Renal cortex interstitium (tissue), 11 donors: ENCODE measurements at regions not wholly inside any gene's neighbourhood (a gene's known extent, or its start where the extent isn't known, plus 50 kb on each side); places are given as distances from the start of the nearest gene placed in this dataset.
A peak's percentile ranks its signal among the peaks of the same experiment; 100 is the strongest.

Experiments used
- DNase-seq, 11 donors: peaks; one replicate each; pipeline ENCODE4 v3.0.0-alpha.2; 2013; ENCODE audit warnings: low read depth in 9 of 11, low spot score in 4 of 11; ENCODE audit errors: extremely low read depth in 1 of 11

DNA sequence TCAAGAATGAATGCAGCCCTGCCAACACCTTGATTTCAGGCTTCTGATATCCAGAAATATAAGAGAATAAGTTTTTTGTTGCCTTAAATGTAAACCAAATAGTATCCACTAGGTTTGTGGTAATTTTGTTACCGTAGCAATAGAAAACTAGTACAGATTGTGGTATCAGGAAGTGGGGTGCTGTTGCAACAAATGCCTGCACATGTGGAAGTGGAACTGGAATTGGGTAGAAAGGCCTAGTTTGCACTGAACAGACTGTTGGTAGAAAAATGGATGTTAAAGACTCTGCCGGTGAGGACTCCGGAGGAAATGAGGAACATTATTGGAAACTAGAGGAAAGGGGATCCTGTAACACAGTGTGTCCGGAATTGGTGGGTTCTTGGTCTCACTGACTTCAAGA lies 145.8 kb upstream of the MGAT5 start:
- no peak for DNase-seq

DNA sequence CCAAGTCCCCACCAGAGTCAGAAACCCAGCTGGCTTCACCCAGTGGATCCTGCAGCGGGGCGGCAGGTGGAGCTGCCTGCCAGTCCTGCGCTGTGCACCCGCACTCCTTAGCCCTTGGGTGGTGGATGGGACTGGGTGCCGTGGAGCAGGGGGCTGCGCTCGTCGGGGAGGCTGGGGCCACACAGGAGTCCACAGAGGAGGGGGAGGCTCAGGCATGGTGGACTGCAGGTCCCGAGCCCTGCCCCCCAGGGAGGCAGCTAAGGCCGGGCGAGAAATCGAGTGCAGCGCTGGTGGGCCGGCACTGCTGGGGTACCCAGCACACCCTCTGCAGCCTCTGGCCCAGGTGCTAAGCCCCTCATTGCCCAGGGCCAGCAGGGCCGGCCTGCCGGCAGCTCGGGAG lies 144.6 kb upstream of the MGAT5 start:
- DNase-seq, result no peak

DNA sequence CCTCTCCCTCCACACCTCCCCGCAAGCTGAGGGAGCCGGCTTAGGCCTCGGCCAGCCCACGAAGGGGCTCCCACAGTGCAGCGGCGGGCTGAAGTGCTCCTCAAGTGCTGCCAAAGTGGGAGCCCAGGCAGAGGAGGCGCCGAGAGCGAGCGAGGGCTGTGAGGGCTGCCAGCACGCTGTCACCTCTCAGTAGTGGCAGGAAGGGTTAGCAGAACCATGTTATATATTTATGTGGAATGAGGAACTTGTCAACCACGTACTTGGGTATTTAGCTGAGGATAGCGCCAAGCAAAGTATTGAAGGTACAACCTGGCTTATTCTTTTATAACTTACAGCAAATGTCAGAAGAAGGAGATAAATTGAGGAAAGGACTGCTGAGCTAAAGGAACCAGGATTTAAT lies 144.1 kb upstream of the MGAT5 start:
- no peak for DNase-seq

DNA sequence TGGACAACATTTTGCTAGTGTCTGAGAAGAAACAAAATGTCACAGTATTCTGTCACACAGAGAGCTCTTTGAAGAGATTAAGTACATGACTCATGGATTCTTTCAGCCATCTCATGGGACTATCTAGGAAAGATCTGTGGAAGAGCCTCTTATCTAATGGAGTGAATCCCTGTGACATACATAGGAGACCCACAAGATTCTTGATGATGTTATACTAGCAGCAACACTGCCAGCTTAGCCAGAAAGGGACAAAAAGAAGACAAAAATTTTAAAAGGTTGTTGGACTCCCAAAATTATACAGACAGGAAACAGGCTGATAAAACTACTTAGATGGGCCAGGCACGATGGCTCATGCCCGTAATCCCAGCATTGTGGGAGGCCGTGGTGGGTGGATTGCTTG lies 143.3 kb upstream of the MGAT5 start:
- DNase-seq, result no peak

GRCh38 chr2:134117676-134118075 lies 136.2 kb upstream of the MGAT5 start:
- DNase-seq, result no peak

DNA sequence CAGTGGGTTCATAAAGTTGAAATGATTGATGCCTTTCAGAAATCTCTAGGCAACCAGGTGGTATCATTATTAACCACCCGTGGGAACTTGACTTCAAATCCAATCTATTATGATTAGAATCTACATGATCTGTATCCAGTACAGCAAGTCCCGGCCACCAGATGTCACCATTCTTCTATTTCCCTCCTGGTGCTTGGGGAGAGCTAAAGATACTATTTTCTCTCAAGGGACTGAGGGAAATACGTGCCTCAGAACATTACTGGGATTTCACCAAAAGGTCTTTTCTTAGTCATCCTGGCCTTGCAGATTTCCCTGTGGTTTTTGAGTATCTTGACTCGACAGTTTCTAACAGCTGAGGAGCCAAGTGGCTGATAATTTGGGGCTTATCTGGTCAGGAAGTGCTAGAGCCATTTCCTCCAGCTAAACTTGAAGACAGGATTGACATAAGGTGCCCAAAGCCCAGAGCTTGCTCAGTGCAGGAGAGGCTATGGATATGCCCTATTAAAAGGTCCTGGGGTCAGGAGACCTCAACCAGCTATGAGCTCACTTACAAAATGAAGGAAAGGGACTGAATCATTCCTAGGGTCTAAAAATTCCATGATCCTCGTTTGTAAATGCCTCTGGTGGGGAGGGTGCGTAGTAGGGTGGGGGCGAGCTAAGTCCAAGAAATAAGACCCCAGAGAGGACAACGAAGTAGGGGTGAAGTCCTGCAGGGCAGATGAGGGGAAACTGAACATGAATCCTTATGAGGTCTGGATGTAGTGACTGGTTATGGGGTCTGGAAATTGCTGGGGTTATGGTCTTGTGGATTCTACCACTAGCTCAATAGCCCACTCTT lies 135.4 kb upstream of the MGAT5 start:
- peak; percentile 67 to 88 (median 80) for DNase-seq

- DNase-seq, result no peak
Measured at GRCh38 chr2:134119117-134119712, 134.7 kb upstream of the MGAT5 start.

DNA sequence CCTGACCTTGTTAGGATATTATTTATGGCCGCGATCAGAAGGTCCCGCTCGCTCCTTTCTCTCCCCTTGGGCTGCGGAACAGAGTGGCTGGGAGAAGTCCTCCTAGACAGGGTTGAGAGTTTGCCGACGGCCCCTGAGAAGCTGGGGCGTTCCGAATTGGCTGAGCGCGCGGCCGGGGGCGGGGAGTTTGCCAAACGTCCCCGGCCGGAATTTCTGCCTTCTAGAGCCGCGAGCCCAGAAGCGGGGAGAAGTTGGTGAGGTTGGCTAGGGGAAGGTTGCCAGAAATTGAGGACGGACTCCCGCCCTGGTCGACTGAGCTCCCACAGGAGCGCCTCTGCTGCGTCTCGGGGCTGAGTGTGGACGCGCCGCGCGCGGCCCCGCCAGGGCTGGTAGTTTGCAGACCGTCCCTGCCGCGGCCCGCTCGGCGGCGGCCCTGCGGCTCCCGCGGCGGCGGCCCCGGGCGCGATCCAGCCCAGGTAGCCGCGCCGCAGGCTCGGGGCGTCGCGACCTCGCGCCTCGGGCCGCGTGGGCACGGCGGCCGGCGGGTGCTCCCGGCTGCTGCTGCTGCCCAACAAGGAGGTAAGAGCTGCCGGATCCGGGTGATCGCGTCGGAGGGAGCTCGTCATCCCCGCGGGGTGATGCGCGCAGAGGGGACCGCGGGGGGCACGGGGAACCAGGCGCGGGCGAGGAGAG lies 134.0 kb upstream of the MGAT5 start:
- DNase-seq, result peak; percentile 73 to 91 (median 85)

GRCh38 chr2:134120406-134120732 lies 133.5 kb upstream of the MGAT5 start:
- peak in 3 of 11 donors; percentile 23 to 40 (median 23) for DNase-seq

GRCh38 chr2:134120733-134121630 lies 132.9 kb upstream of the MGAT5 start:
- DNase-seq, result peak in 7 of 11 donors; percentile 29 to 60 (median 50)

DNA sequence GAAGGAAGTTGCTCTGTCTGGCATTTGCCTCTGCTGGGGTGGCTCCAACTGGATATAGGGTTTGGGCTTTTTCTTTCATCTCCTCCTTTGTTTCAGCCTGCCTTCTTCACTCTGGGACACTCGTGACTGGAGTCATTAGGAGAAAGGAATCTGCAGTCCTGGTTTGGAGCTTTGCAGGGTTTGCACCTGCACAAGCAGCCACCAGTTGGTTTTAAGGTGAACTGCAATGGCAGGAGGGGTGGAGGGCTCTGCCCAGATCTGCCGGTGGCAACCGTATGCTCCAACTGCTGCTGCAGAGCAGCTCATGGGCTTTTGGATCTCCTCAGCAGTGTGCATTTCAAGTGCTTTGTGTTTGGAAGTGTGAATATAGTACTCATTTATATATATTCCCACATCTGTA lies 131.3 kb upstream of the MGAT5 start:
- no peak for DNase-seq

- no peak for DNase-seq
Measured at GRCh38 chr2:134123332-134123731, 130.5 kb upstream of the MGAT5 start.

DNA sequence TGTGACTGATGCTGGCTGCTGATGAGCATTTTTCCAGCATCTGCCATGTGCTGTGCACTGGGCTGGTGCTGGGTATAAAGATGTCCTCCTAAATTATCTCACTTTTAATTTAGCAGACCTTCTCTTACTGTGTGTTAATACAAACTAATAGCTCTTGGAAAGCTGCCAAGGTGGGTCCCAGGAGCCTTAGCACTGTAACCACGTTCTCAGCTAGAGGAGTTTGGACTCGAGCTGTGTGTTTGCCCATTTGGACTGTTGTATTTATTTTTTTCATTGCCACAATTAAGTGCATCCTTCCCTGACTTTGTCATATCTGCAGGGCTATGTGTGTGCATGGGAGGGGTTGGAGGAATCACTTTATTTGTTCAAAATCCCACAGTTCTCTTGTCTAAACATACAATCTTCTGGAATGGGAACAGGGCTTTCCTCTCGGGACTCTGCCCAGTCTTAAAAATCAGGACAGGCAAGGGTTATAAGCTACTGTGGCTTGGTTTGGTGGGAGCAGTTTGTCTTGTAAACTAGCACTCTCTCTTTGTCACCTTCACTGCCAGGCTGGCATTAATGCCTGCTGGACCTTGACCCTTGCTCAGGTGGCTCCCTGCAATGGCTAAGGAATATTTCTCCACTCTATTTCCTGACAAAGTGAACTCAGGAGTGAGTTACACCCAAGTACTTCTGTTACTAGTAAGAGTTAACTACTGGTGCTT lies 129.7 kb upstream of the MGAT5 start:
- DNase-seq, result peak in 1 of 11 donors; percentile 51

DNA sequence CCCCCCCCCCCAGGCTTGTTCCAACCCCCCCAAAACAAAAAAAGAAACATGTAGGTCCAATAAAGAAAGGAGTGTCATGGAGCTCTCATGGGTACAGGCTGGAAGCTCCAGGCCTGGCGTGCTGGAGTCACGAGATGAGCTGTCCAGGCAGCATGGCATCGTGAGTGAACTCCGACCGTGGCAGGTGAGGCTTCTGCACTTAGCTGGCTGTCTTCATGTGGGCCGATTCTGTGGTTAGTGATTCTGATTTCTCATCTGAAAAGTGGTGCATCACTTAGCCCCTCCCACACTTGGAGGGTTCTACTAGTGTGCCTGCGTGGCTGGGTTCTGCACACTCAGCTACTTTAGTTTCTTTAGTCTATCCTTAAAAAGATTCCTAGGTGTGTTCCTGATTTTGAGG lies 126.4 kb upstream of the MGAT5 start:
- DNase-seq, result no peak

GRCh38 chr2:134128746-134129145 lies 125.1 kb upstream of the MGAT5 start:
- no peak for DNase-seq

DNA sequence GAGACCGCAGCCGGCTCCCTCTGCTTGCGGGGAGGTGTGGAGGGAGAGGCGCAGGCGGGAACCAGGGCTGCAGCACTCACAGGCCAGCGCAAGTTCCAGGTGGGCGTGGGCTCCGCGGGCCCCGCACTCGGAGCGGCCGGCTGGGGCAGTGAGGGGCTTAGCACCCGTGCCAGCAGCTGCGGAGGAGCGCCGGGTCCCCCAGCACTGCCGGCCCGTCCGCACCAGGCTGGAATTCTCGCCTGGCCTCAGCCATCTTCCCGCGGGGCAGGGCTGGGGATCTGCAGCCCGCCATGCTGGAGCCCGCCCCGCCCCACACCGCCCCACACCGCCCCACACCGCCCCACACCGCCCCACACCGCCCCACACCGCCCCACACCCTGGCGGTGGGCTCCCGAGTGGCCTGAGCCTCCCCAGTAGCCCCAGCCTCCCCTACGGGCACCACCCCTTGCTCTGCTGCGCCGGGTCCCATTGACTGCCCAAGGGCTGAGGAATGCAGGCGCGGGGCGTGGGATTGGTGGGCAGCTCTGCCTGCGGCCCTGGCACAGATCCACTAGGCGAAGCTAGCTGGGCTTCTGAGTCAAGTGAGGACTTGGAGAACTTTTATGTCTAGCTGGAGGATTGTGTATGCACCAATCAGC lies 123.9 kb upstream of the MGAT5 start:
- no peak for DNase-seq

DNA sequence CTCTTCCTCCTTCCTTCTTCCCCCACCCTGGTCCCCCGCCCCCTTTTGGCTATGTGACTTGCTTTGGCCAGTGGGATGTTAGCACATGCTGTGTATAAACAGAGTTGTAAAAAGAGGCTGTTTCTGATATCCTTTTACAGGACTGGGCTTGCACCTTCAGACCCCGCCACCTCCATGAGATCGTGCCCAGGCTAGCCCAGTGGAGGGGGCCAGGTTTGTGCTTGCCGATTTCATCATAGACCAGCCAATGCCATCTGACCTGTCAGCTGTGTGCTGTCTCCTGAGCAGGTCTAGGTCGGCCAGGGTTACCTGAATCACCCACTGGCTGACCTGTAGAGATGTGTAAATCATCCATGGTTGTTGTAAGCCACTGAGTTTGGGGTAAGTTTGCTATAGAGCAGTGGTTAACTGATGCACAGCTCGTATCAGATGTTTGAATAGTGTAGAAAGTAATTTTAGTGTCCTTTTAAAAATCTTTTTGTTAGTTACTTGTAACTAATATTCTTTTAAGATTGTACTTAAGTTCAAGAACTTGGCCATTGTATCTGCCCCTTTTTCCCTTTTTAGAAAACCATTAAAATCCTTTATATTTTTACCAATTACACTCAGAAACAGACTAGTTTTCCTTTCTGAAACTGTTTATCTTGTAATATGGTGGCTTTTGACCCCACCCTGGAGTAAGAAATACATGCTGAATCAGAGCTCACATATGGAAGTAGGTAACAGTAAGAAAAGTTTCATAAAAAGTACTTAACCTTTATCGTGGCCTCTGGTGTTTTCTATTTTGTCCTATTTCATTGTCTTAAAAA lies 122.0 kb upstream of the MGAT5 start:
- DNase-seq, result no peak

DNA sequence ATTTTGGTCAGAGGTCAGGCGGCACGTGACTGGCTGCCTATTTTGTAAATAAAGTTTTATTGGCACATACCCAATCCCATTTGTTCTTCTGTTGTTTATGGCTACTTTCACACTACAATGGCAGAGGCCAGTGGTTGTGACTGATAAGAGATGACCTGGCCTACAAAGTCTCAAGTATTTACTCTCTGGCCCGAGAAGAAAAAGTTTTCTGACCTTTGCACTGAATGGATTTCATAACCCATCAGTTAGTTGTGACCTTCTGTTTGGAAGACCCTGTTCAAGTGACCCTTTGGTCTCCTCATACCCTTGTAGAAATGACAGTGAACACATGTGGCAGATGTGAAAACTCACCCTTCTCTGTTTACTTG lies 121.4 kb upstream of the MGAT5 start:
- no peak for DNase-seq
